Smooth muscle cell (in vitro differentiated cells): ENCODE measurements at regions not wholly inside any gene's neighbourhood (a gene's known extent, or its start where the extent isn't known, plus 50 kb on each side); places are given as distances from the start of the nearest gene placed in this dataset.

ENCODE experiments used
- DNase-seq: peaks from one replicate; lab custom pipeline; 2025; ENCODE audit not compliant: unreplicated experiment; lab: John Stamatoyannopoulos, UW
- H2AFZ ChIP-seq: fragments of 200-600 bp; sonication (generic); 2 replicates; pipeline ENCODE4 v1.6.0; 2016; ENCODE audit warnings: antibody characterized with exemption, low read depth, mild to moderate bottlenecking
- H3F3A ChIP-seq: fragments of 200-600 bp; sonication (generic); 2 replicates; pipeline ENCODE4 v1.6.0; 2017; ENCODE audit warnings: antibody characterized with exemption, low read depth
- H3K27ac ChIP-seq: fragments of 200-600 bp; sonication (generic); 2 replicates; pipeline ENCODE4 v1.5.1; 2016; ENCODE audit warnings: low read depth, mild to moderate bottlenecking
- H3K27me3 ChIP-seq: fragments of 200-600 bp; sonication (generic); 2 replicates; pipeline ENCODE4 v1.6.1; 2016; ENCODE audit warnings: low read depth, mild to moderate bottlenecking
- H3K36me3 ChIP-seq: fragments of 200-600 bp; sonication (generic); 2 replicates; pipeline ENCODE4 v1.5.1; 2016; ENCODE audit warnings: low read depth
- H3K4me1 ChIP-seq: fragments of 200-600 bp; sonication (generic); 2 replicates; pipeline ENCODE4 v1.5.1; 2016; ENCODE audit warnings: low read depth
- H3K4me2 ChIP-seq: fragments of 200-600 bp; sonication (generic); 2 replicates; pipeline ENCODE4 v1.6.0; 2016; ENCODE audit warnings: mild to moderate bottlenecking
- H3K4me3 ChIP-seq: fragments of 200-600 bp; sonication (generic); 2 replicates; pipeline ENCODE4 v1.5.1; 2016; ENCODE audit warnings: mild to moderate bottlenecking
- H3K79me2 ChIP-seq: fragments of 200-600 bp; sonication (generic); 2 replicates; pipeline ENCODE4 v1.6.0; 2016; ENCODE audit warnings: low read depth, mild to moderate bottlenecking
- H3K9ac ChIP-seq: fragments of 200-600 bp; sonication (generic); 2 replicates; pipeline ENCODE4 v1.6.0; 2016; ENCODE audit warnings: low read depth
- H3K9me3 ChIP-seq: fragments of 200-600 bp; sonication (generic); replicated peaks from 2 replicates; pipeline ENCODE4 v1.5.1; 2016; ENCODE audit warnings: low read depth
- H4K20me1 ChIP-seq: fragments of 200-600 bp; sonication (generic); 2 replicates; pipeline ENCODE4 v1.6.0; 2016; ENCODE audit warnings: low read depth
- WGBS: methylation state at CpG from one replicate; pipeline ENCODE4 v1.1.7; 2016; ENCODE audit warnings: low lambda C conversion rate; 5-methylcytosine and 5-hydroxymethylcytosine counted together
- TF ChIP-seq, protein P1 (sequence below): fragments of 200-600 bp; sonication (generic); IDR thresholded peaks from 2 replicates; pipeline ENCODE4 v1.5.1; 2017; ENCODE audit warnings: borderline replicate concordance, mild to moderate bottlenecking, antibody characterized with exemption; ENCODE audit not compliant: insufficient read depth, poor library complexity, severe bottlenecking

DNA sequence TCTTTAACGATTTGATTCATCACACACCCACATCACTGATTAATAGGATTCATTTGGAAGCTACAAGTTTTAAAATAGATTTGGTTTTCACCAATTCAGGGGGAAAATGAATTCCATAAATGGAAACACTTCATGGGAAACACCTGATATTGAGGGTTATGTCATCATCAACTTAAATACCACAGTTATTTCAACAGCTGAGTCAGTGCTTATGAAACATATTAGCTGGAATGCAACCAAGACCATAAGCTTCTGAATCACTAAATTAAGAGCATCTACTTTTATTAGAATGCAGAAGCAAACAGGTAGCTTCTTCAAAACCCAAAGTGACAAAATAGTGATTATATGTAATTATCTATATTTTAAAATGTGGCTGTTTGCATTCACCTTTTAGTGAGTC is 207.8 kb upstream of the DCAF8L1 start:
- Histone ChIP-seq H2AFZ (no peak overlapping the region), H3K27me3 (no peaks in the 10 kb centered on the region), H3K27ac (peak overlapping the region; percentile 76), H3F3A (no peaks in the 10 kb centered on the region), H4K20me1 (no peaks in the 10 kb centered on the region), H3K4me3 (no peak overlapping the region), H3K9me3 (no peaks in the 10 kb centered on the region), H3K4me1 (no peaks in the 10 kb centered on the region), H3K9ac (no peak overlapping the region), H3K4me2 (peak overlapping the region; percentile 53), H3K79me2 (no peaks in the 10 kb centered on the region), H3K36me3 (no peaks in the 10 kb centered on the region)
- no peak for DNase-seq
- WGBS, result 59% methylated on average over 1 of the region's 1 CpG
- TF ChIP-seq, protein P1, sequence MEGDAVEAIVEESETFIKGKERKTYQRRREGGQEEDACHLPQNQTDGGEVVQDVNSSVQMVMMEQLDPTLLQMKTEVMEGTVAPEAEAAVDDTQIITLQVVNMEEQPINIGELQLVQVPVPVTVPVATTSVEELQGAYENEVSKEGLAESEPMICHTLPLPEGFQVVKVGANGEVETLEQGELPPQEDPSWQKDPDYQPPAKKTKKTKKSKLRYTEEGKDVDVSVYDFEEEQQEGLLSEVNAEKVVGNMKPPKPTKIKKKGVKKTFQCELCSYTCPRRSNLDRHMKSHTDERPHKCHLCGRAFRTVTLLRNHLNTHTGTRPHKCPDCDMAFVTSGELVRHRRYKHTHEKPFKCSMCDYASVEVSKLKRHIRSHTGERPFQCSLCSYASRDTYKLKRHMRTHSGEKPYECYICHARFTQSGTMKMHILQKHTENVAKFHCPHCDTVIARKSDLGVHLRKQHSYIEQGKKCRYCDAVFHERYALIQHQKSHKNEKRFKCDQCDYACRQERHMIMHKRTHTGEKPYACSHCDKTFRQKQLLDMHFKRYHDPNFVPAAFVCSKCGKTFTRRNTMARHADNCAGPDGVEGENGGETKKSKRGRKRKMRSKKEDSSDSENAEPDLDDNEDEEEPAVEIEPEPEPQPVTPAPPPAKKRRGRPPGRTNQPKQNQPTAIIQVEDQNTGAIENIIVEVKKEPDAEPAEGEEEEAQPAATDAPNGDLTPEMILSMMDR, result no peak

DNA sequence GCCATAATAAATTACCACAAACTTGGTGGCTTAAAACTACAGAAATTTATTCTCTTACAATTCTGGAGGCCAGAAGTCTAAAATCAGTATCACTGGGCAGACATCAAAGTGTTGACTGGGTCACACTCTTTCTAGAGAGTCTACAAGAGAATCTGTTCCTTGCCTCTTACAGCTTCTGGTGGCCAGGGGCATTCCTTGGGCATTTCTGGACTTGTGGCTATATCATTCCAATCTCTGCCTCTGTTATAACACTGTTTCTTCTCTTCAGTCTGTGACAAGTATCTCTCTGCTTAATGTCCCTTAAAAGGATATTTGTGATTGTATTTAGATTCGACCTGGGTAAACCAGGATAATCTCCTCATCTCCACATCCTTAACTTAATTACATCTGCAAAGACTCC is 207.3 kb upstream of the DCAF8L1 start:
- Histone ChIP-seq H3K27me3 (no peaks in the 10 kb centered on the region), H3K4me3 (no peak overlapping the region), H3K27ac (peak overlapping the region; percentile 76), H3K4me2 (peak overlapping the region; percentile 53), H2AFZ (no peak overlapping the region), H3K4me1 (no peaks in the 10 kb centered on the region), H3K79me2 (no peaks in the 10 kb centered on the region), H3K36me3 (no peaks in the 10 kb centered on the region), H4K20me1 (no peaks in the 10 kb centered on the region), H3K9me3 (no peaks in the 10 kb centered on the region), H3F3A (no peaks in the 10 kb centered on the region), H3K9ac (no peak overlapping the region)
- WGBS, result 24% methylated on average over 1 of the region's 1 CpG
- no peak for DNase-seq
- TF ChIP-seq, protein P1, result no peak

DNA sequence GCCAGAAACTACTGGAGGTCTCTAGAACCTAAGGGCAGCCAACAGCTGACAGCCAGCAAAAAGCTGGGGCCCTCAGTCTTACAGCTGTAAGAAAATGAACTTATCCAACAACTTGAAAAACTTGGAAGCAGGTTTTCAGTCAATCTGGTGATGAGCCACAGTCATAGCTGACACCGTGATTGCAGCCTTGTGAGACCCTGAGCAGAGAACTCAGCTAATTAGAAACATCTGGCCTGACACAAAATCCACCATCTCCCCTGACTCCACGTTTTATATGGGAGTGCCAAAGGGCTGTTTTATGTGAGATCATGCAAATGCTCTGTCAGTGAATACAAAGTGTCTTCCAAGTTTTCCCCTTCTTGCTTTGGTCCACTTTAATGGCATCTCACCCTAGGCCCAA is 198.8 kb upstream of the DCAF8L1 start:
- H3K9ac ChIP-seq, result no peak overlapping the region
- TF ChIP-seq, protein P1, result no peak

DNA sequence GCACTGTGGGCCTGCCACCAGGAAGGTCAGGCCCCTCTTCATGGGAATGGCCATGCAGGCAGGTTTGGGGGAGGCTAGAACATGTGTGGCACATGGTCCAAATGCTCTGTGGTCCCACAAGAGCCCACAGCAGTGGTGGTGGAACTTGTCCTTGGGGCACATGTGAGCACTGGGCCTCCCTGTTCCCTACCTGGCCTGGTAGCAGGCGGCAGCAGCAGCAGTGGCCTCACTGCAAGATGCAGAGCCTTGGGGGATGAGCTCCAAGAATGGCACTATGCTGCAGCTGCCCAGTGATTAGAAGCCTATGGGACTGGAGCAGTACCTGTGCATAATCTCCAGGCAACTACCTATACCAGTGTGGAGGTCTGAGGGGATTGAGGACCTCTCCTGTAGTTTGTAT is 197.0 kb upstream of the DCAF8L1 start:
- Histone ChIP-seq H3K27ac (no peak overlapping the region), H3F3A (no peaks in the 10 kb centered on the region), H3K36me3 (no peaks in the 10 kb centered on the region), H2AFZ (no peak overlapping the region), H3K27me3 (no peaks in the 10 kb centered on the region), H4K20me1 (no peaks in the 10 kb centered on the region), H3K4me2 (no peak overlapping the region), H3K4me1 (no peaks in the 10 kb centered on the region), H3K9ac (no peak overlapping the region), H3K9me3 (no peaks in the 10 kb centered on the region), H3K4me3 (no peak overlapping the region), H3K79me2 (no peaks in the 10 kb centered on the region)
- 100% methylated on average over 1 of the region's 1 CpG for WGBS
- TF ChIP-seq, protein P1, result no peak
- DNase-seq, result no peak

More for the DNA sequence above, 198.8 kb upstream of the DCAF8L1 start:
- no peaks in the 10 kb centered on the region for H3F3A ChIP-seq
- no peaks in the 10 kb centered on the region for H3K9me3 ChIP-seq
- H3K4me3 ChIP-seq, result no peak overlapping the region
- no peaks in the 10 kb centered on the region for H4K20me1 ChIP-seq
- DNase-seq, result no peak
- 29% methylated on average over 2 of the region's 2 CpGs for WGBS
- H3K4me2 ChIP-seq, result no peak overlapping the region
- no peaks in the 10 kb centered on the region for H3K79me2 ChIP-seq
- no peaks in the 10 kb centered on the region for H3K36me3 ChIP-seq
- no peaks in the 10 kb centered on the region for H3K4me1 ChIP-seq
- no peaks in the 10 kb centered on the region for H3K27me3 ChIP-seq
- no peak overlapping the region for H3K27ac ChIP-seq
- H2AFZ ChIP-seq, result no peak overlapping the region
